Stimulated activated CD8-positive, alpha-beta memory T cell treated with anti-CD3 and anti-CD28 coated beads, Interleukin-12 subunit alpha, Interleukin-12 subunit beta, amount 100 ng/mL, for 1 hour (primary cell): ENCODE measurements at regions not wholly inside any gene's neighbourhood (a gene's known extent, or its start where the extent isn't known, plus 50 kb on each side); places are given as distances from the start of the nearest gene placed in this dataset.
"Not testable (repeated sequence)": the region's sequence is repeated elsewhere in the genome, so short reads cannot be mapped to it uniquely, and the experiment has no call there.

Experiments
- DNase-seq: peaks from one replicate; pipeline ENCODE4 v3.0.0-alpha.2; 2020; ENCODE audit warnings: low read depth

GRCh38 chr1:29943034-29943433 lies 706.7 kb downstream of the PTPRU start:
- no peak for DNase-seq

DNA sequence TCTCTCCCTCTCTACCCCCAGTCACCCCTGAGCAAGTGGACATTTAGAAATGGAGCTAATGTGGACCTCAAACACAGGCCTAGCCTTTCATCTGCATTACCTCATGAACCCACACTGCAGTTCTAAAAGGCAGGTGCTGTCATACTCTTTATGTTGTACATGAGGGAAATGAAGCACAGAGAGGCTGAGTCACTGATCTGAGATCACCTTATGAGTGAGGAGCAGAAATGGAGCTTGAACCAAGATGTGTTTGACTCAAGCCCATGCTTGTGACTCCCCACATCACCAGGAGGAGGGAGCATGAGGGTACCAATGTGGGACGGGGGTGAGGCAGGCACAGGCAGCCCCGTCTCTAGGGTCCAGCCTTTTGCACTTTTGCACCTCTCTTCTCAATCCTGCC lies 702.8 kb downstream of the PTPRU start:
- DNase-seq: no peak

DNA sequence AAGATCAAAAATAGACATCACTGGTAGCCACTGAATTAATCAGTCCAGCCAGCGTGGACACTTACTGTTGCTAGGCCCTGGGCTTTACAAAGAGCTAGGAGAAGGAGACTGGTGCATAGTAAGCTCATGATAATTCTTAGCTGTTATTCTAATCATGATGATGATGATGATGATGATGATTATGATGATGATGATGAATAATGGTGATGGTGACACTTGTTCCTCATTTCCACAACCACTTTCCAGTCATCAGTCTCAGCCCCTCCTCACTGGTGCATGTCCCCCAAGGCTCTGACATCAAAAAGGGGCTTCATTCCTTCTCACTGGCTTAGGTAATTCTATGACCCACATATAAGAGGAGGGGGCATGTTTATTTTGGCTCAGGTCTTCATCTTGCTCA lies 701.0 kb downstream of the PTPRU start:
- DNase-seq: no peak

- no peak for DNase-seq
These were observed 699.8 kb downstream of the PTPRU start for GRCh38 chr1:29936031-29936544.

DNA sequence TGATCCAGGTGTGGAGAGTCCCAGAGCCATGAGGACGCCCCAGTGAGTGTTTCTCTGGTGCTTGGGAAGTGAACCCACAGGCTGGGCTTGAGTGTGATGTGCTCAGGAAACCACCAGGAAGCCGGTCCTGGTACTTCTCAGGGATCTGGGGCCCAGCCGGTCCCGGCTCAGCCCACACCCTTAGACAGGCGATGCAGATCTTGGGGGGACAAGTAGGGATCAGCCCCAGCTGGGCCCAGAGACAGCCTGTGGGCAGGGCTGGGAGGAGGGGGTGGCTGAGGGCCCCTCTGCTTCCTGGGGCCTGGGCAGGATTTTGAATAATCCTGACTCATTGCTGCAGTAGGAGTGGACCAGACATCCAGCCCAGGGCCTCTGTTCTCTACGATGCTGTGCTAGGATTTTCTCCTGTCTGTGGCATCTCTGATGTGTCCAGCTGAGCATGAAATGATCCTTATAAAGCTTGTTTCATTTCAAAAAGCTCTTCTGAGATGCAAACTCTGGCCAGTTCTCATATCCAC lies 698.0 kb downstream of the PTPRU start:
- DNase-seq: no peak

DNA sequence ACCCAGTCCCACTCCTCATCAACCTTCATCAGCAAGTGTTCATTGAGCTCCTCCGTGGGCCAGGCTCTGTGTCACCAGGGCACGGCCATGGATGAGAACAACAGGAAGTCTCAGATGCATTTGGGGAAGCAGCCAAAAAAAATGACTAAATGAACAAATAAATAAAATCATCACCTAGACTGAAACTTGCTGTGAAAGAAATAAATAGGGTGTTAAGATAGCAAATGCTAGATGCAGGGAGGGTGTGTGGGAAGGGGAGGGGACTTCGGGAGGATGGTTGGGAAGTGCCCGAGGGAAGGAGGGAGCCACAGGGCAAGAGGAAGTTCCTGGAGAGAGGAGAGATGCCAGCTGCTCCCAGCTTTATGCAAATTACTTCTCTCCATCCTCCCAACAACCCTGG lies 696.7 kb downstream of the PTPRU start:
- no peak for DNase-seq

GRCh38 chr1:29932626-29933025 lies 696.3 kb downstream of the PTPRU start:
- no peak for DNase-seq

DNA sequence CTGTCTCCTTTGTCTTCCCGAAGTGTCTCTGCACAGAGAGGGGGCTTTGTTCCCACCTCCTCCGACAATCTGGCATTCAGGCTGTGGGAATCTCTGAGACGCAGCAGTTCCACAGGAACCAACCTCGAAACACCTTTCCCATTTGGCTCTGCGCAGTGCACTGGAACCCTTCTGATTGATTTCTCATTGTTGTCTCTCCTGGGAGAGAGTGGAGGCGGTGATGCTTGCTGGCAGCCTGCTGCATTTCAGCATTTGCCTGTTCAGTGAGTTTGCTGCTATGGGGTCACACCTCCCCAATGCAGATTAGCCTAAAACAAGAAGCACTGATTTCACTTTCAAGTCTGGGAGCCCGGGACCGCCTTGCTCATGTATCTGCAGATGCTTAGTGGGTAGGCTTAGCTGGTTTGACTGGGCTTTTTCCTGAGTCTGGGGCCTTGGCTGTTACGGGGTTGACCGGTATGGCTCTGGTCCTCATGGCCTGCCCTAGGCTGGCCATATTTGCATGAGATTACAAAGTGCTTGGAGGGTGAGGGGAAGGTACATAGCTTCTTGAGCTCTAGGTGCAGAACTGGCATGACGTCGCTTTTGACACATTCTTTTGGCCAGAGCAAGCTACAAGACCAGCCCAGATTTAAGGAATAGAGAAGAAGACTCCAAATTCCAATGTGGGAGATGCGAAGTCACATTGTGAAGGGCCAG lies 695.3 kb downstream of the PTPRU start:
- DNase-seq: no peak

DNA sequence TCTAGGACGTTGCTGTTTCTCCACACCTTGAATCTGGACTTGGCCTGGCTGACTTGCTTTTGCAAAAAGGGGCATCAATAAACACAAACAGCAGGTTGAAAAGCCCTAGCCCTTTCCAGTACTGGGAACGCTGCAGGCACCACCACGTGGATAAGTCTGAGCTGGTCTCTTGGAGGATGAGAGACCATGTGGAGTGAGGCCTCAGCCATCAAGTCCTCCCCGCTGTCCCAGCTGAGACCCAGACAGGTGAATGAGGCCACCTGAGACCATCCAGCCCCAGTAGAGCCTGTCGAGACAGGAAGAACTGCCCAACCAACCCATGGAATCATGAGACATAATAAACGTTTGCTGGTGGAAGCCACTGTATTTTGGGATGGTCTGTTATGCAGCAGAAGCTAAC lies 688.7 kb downstream of the PTPRU start:
- no peak for DNase-seq

DNA sequence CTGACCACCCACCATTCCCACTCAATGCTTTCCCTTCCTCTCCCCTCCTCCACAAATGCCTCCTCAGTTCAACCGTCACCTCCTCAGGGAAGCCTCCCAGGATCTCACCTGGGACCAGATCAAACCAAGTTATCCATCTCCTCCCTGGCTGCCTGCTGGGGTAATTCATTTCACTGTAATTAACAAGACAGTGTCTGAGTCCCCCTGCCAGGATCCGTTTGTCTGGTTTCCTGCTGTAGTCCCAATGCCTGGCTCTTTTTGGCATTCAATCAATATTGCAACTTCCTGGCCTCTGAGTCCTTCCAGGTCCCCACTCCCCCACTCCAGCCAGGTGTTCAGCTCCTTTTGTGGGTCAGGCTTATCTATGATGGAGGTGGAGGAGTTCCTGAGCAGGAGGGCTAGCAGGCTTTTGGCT lies 687.7 kb downstream of the PTPRU start:
- no peak for DNase-seq

DNA sequence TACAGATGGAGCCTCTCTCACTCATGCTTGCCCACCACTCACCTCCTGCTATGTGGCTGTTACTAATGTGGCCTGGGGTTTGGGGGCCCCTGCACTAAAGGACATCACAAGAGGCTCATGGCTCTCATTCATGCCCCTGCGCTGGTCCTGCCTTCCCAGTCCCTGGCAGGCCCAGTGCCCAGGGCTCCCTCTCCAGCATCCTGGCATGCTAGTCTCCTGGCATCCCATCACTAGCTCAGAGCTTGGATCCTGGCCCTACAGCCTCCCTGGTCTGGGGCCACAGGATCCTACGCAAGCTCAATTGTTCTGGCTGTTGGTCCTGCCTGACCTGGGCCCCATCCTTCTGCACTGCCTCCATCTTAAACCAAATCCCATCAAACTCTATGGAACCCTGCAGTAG lies 685.4 kb downstream of the PTPRU start:
- no peak for DNase-seq

DNA sequence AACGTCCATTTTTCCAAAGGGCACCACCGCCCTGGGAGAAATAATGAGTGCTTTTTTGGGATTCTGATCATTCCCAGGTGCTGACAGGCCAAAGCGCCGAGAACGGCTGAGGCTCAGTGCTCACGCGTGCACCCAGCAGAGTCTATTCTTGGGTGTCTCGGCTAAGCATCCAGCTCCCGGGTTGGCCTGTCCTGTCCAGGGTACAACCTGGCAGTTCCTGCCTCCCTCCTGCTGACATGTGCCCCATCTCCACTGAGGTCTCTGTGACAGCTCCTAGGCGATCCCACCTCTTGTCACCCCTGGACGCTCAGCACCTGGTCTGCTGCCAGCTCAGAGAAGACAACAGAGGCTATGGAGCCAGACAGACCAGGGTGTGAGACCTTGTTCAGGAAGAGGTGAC lies 684.5 kb downstream of the PTPRU start:
- no peak for DNase-seq

DNA sequence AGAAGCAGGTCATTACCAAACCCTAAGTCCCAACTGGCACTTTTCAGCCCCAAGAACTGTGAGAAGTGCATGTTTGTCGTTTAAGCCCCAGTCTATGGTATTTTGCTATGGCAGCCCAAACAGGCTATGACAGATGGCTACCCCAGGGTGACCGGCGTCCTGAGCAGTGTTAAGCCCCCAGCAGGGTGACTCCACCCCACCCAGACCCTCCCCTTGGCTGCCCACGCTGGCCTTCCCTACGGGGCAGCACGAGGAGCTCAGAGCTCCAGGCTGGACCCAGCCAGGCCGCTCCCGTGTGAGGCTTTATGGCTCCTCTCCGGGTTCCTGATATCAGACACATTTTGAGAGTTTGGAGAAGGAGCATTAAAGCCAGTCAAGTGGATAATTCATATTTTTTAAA lies 684.0 kb downstream of the PTPRU start:
- DNase-seq: no peak

- not testable (repeated sequence) for DNase-seq
These were observed 682.7 kb downstream of the PTPRU start for GRCh38 chr1:29919041-29919440.

DNA sequence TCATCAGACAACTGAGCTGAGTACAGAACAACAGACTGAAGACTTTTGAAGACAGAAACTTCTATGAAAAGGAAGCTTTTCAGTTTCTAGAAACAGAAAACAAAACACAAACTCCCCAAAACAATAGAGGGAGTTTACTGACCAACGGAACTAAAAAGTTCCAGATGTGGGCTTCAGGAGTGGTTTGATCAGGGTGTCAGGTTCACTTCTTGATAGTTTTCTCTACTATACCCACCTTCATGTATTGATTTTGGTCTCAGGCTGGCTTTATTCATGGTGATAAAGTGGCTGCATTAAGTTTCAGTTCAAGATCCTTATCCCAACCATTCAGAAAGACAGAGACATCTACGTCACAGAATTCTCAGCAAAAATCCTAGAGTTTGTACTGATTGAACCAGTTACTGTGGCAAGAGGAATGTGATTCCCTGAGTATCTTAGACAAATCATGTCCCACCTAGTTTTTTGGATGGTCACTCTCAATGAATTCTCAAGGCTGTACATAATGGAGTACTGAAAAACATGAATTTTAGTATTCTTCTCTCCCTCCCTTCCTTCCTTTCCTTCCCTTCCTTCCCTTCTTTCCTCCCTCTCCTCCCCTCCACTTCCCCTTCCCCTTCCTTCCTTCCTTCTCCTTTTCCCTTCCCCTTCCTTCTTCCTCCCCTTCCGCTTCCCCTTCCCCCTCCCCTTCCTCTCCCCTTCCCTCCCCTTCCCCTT lies 680.5 kb downstream of the PTPRU start:
- DNase-seq: no peak

- no peak for DNase-seq
These were observed 678.6 kb downstream of the PTPRU start for GRCh38 chr1:29914936-29915335.

GRCh38 chr1:29912425-29912824 lies 676.1 kb downstream of the PTPRU start:
- DNase-seq: no peak

DNA sequence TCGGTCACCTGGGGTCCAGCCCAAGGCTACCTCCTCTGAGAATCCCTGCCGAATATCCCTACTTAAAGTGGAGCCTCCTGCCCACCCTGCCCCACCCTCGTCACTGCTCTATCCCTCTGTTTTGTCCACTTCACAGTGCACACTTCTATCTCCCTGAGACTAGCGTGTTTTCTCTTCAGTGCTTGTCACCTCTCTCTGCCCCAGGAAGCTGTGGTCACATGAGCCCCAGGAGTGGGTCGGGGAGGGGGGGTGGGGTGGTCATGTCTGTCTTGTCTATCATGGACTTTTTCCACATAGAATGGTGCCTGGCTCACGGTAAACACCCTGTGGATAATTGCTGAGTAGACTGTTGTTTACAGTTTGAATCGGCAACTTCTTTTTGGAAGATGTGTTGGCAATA lies 673.6 kb downstream of the PTPRU start:
- DNase-seq: no peak

- DNase-seq: no peak
These were observed 671.3 kb downstream of the PTPRU start for GRCh38 chr1:29907596-29907995.

- no peak for DNase-seq
These were observed 670.6 kb downstream of the PTPRU start for GRCh38 chr1:29906927-29907326.

DNA sequence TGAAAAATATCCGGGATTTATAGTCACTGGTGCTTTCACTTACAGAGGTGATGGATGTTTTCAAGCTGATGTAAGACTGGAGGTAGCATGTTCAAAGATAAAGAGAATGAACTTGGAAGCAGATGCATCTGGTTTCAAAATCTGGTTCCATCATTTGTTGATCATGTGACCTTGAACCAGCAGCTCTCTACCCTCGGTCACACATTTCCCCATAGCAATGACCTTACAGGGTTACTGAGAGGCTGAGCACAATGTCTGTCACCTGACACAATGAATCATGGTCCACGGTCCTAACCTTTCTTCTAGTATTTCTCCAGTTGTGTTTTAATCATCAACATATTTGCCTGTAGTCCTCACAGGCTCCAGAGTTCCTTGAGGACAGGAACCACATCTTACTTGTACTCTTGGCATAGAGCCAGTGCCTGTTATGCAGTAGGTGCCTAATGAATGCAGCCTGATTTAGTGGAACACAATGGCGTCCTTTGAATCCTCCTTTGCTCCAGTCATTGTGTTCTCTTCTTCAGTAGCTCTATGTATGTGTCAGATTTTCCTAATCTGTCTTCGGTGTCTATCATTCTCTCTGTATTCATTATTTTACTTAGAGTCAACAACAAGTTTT lies 667.3 kb downstream of the PTPRU start:
- no peak for DNase-seq

DNA sequence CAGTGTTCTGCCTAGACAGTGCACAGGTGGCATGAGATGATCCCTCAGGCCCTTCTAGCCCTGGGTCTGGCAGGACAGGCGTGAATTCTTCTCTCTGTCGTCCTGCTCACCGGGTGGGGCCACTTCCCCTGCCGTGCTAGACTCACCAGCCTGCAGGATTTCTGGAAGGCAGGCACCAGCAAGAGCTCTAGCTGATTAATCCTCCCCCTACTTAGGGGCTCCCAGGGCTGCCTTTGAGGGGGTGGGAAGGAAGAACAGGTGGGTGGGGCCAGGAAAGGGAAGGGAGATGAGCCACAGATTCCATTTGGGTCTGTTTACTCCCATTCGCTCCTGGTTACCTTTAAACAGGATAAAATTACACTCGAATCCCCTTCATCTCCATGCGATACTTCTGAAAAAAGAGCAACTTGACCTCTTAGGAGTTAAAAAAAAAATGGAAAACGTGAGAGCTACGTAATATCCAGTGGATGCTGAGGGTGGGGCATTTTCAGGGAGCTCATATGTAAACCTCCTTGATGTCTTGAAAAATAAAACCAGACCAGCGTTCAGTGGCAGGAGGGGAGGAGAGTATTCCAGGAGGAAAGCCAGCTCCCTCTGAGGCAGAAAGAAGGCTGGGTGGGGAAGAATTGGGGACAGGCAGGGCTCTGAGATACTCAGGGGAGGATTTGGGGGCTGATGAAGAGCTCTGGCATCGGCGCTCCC lies 665.5 kb downstream of the PTPRU start:
- DNase-seq: no peak
